HepG2 (cell line): ENCODE measurements at regions not wholly inside any gene's neighbourhood (a gene's known extent, or its start where the extent isn't known, plus 50 kb on each side); places are given as distances from the start of the nearest gene placed in this dataset.

Source experiments
- ATAC-seq: fragments of 200-7000 bp; cut with Tn5 transposase; 3 replicates; pipeline ENCODE4 v1.9.1; 2020; ENCODE audit warnings: mild to moderate bottlenecking, moderate library complexity
- BruUV-seq: library from RNA; stranded (reverse); fragments of 400-500 nt; replicated peaks from 2 replicates; lab custom pipeline; 2021; lab: Mats Ljungman, UMichigan
- CTCF ChIA-PET: fragments of 300-600 bp; formaldehyde crosslinking; extraction: SDS; loops from one replicate; lab custom pipeline; 2021; ENCODE audit warnings: low total read pairs, inconsistent platforms, low intra/inter-chr PET ratio; lab: Yijun Ruan, JAX
- POLR2A ChIA-PET: fragments of 350-600 bp; sonication (Branson Sonifier 250); formaldehyde crosslinking; loops from one replicate; lab custom pipeline; 2020; ENCODE audit warnings: antibody characterized with exemption, inconsistent platforms; lab: Yijun Ruan, JAX
- DNase-seq: peaks from one replicate; pipeline ENCODE4 v3.0.0-alpha.2; 2015; ENCODE audit warnings: low spot score
- FAIRE-seq: peaks from 3 replicates; lab custom pipeline; 2011; peaks lifted over from hg19 to GRCh38; lab: Jason Lieb, UNC
- H2AFZ ChIP-seq: one replicate; pipeline ENCODE4 v1.6.1; 2011; ENCODE audit warnings: low read length, inconsistent platforms
- H3K27ac ChIP-seq: fragments of 300-600 bp; 3 replicates; pipeline ENCODE4 v1.8.0; 2011; ENCODE audit warnings: mixed run types, mild to moderate bottlenecking, mixed read lengths, low read length, inconsistent platforms; ENCODE audit not compliant: insufficient read depth; ENCODE audit errors: extremely low read length
- H3K27me3 ChIP-seq, 2 experiments: fragments of 200-600 bp in 1 of 2; 2 replicates in 1 of 2; 3 replicates in 1 of 2; pipeline versions ENCODE4 v1.6.0 to v1.8.0; 2011; ENCODE audit warnings: low read length in 2 of 2, mild to moderate bottlenecking in 2 of 2, moderate library complexity in 2 of 2, inconsistent platforms in 1 of 2; ENCODE audit not compliant: insufficient read depth in 2 of 2, control insufficient read depth in 1 of 2
- H3K36me3 ChIP-seq, 2 experiments: fragments of 200-600 bp in 1 of 2; replicated peaks in 1 of 2; 2 replicates in 1 of 2; 3 replicates in 1 of 2; pipeline versions ENCODE4 v1.5.1 to v1.8.0; 2011; ENCODE audit warnings: low read length in 2 of 2, inconsistent platforms in 1 of 2; ENCODE audit not compliant: insufficient read depth in 2 of 2, control insufficient read depth in 1 of 2
- H3K4me1 ChIP-seq: 2 replicates; pipeline ENCODE4 v1.5.1; 2012; ENCODE audit warnings: low read length, inconsistent platforms; ENCODE audit not compliant: insufficient read depth
- H3K4me2 ChIP-seq: 2 replicates; pipeline ENCODE4 v1.6.0; 2011; ENCODE audit warnings: low read depth, low read length, inconsistent platforms
- H3K4me3 ChIP-seq, 3 experiments: fragments of 200-600 bp in 1 of 3; sonication (generic), shearing (Covaris generic) in 1 of 3; replicated peaks in 1 of 3; 2 replicates each; pipeline ENCODE4 v1.5.1; 2011 to 2016; ENCODE audit warnings: low read length in 3 of 3, inconsistent platforms in 2 of 3, low read depth in 2 of 3, mild to moderate bottlenecking in 2 of 3, control low read depth in 1 of 3, mixed read lengths in 1 of 3; ENCODE audit not compliant: insufficient read depth in 1 of 3
- H3K79me2 ChIP-seq: one replicate; pipeline ENCODE4 v1.6.1; 2011; ENCODE audit warnings: low read length, inconsistent platforms; ENCODE audit not compliant: insufficient read depth
- H3K9ac ChIP-seq: 2 replicates; pipeline ENCODE4 v1.6.0; 2011; ENCODE audit warnings: mild to moderate bottlenecking, low read depth, low read length, inconsistent platforms; ENCODE audit not compliant: insufficient read depth
- H3K9me3 ChIP-seq: 2 replicates; pipeline ENCODE4 v1.5.1; 2012; ENCODE audit warnings: mild to moderate bottlenecking, low read length
- H4K20me1 ChIP-seq: 2 replicates; pipeline ENCODE4 v1.6.0; 2011; ENCODE audit warnings: inconsistent platforms, mild to moderate bottlenecking, low read length, moderate library complexity; ENCODE audit not compliant: insufficient read depth
- JUN ChIP-seq: sonication (generic); formaldehyde crosslinking; IDR thresholded peaks from 2 replicates; pipeline ENCODE4 v1.4.0; 2020; ENCODE audit warnings: mild to moderate bottlenecking, missing genetic modification reagents
- ZNF781 ChIP-seq: sonication (generic); formaldehyde crosslinking; IDR thresholded peaks from 2 replicates; pipeline ENCODE4 v1.5.1; 2020; ENCODE audit warnings: borderline replicate concordance, mild to moderate bottlenecking, missing genetic modification reagents; ENCODE audit errors: not compliant biosample characterization
- WGBS: methylation state at CpG from one replicate; pipeline ENCODE4 v1.1.6; 2017; ENCODE audit warnings: low lambda C conversion rate; 5-methylcytosine and 5-hydroxymethylcytosine counted together
- in situ Hi-C: cut with HindIII; loops from 2 replicates; pipeline ENCODE4 v1.10.0; 2017; ENCODE audit warnings: low pct_unique_long_range_greater_than_20kb; ENCODE audit not compliant: extremely low pct_ligation_motif_present
- intact Hi-C: fragments of 100-400 bp; cut with micrococcal nuclease; formaldehyde crosslinking; loops from one replicate; pipeline ENCODE4 v1.10.0; 2022; ENCODE audit not compliant: unreplicated experiment
- TF ChIP-seq, protein P1 (sequence below): IDR thresholded peaks from 2 replicates; pipeline ENCODE4 v1.6.1; 2016; ENCODE audit warnings: low read depth, control low read depth

DNA sequence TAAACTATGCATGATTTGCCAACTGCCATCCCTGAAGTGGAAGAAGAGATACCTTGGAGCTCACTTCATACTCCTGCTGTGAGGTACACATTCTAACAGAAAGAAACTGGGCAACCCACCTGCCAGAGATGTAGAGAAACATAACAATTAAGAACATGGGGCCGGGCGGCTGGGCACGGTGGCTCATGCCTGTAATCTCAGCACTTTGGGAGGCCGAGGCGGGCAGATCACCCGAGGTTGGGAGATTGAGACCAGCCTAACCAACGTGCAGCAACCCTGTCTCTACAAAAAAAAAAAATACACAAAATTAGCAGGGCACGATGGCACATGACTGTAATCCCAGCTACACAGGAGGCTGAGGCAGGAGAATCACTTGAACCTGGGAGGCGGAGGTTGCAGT lies 402.6 kb upstream of the ANKRD30A start:
- intact Hi-C loops = no loop called here
- H4K20me1 ChIP-seq = no peaks in the 10 kb centered on the region
- no peak for TF ChIP-seq JUN
- no peak for ATAC-seq
- H3K4me1 ChIP-seq = no peaks in the 10 kb centered on the region
- H3K4me3 ChIP-seq = no peak overlapping the region
- 52% methylated on average over 9 of the region's 9 CpGs for WGBS
- no peak for DNase-seq
- H3K4me2 ChIP-seq = no peak overlapping the region
- no TSS peak for BruUV-seq
- no peaks in the 10 kb centered on the region for H3K9me3 ChIP-seq
- no peaks in the 10 kb centered on the region for H3K79me2 ChIP-seq
- in situ Hi-C loops = no loop called here
- ChIA-PET CTCF (no interaction called here), POLR2A (no interaction called here)
- no peak for FAIRE-seq
- H3K36me3 ChIP-seq = no peaks in the 10 kb centered on the region
- H3K27ac ChIP-seq = no peak overlapping the region
- H2AFZ ChIP-seq = no peak overlapping the region
- H3K27me3 ChIP-seq = no peaks in the 10 kb centered on the region
- no peak overlapping the region for H3K9ac ChIP-seq

GRCh38 chr10:36721871-36722270 lies 403.5 kb upstream of the ANKRD30A start:
- no peak for DNase-seq
- Histone ChIP-seq H3K36me3 (no peaks in the 10 kb centered on the region), H3K4me2 (no peak overlapping the region), H3K4me3 (no peak overlapping the region), H4K20me1 (no peaks in the 10 kb centered on the region), H2AFZ (no peak overlapping the region), H3K79me2 (no peaks in the 10 kb centered on the region), H3K27ac (no peak overlapping the region), H3K9me3 (no peaks in the 10 kb centered on the region), H3K4me1 (no peaks in the 10 kb centered on the region), H3K27me3 (no peaks in the 10 kb centered on the region), H3K9ac (no peak overlapping the region)
- FAIRE-seq = no peak
- ATAC-seq = no peak
- BruUV-seq = no TSS peak
- in situ Hi-C loops (no loop called here), intact Hi-C loops (no loop called here)
- 0% methylated on average over 1 of the region's 2 CpGs for WGBS
- POLR2A ChIA-PET = no interaction called here
- CTCF ChIA-PET = no interaction called here
- TF ChIP-seq ZNF781 = no peak
- TF ChIP-seq, protein P1, sequence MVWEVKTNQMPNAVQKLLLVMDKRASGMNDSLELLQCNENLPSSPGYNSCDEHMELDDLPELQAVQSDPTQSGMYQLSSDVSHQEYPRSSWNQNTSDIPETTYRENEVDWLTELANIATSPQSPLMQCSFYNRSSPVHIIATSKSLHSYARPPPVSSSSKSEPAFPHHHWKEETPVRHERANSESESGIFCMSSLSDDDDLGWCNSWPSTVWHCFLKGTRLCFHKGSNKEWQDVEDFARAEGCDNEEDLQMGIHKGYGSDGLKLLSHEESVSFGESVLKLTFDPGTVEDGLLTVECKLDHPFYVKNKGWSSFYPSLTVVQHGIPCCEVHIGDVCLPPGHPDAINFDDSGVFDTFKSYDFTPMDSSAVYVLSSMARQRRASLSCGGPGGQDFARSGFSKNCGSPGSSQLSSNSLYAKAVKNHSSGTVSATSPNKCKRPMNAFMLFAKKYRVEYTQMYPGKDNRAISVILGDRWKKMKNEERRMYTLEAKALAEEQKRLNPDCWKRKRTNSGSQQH = no peak
